Neural cell (in vitro differentiated cells): ENCODE measurements at regions not wholly inside any gene's neighbourhood (a gene's known extent, or its start where the extent isn't known, plus 50 kb on each side); places are given as distances from the start of the nearest gene placed in this dataset.
"Not testable (repeated sequence)": the region's sequence is repeated elsewhere in the genome, so short reads cannot be mapped to it uniquely, and the experiment has no call there.

ENCODE experiments used
- H2AFZ ChIP-seq: fragments of 200-600, 300-800 bp; sonication (generic), shearing (Covaris generic); 2 replicates; pipeline ENCODE4 v1.6.0; 2014; ENCODE audit warnings: low read depth, mild to moderate bottlenecking, antibody characterized with exemption, low read length, moderate library complexity
- H3F3A ChIP-seq: fragments of 200-600 bp; shearing (Covaris generic); 2 replicates; pipeline ENCODE4 v1.6.1; 2016; ENCODE audit warnings: mild to moderate bottlenecking, moderate library complexity, mixed read lengths, antibody characterized with exemption, low read length; ENCODE audit not compliant: insufficient read depth, poor library complexity, severe bottlenecking
- H3K27ac ChIP-seq: fragments of 200-600, 300-800 bp; sonication (generic), shearing (Covaris generic); 2 replicates; pipeline ENCODE4 v1.5.1; 2014; ENCODE audit warnings: mild to moderate bottlenecking, low read length, moderate library complexity
- H3K27me3 ChIP-seq: fragments of 300-800, 200-600 bp; sonication (generic), shearing (Covaris generic); 2 replicates; pipeline ENCODE4 v1.6.0; 2014; ENCODE audit warnings: mild to moderate bottlenecking, low read depth, low read length, moderate library complexity; ENCODE audit not compliant: insufficient read depth
- H3K36me3 ChIP-seq: fragments of 300-800, 200-600 bp; sonication (generic), shearing (Covaris generic); 2 replicates; pipeline ENCODE4 v1.5.1; 2014; ENCODE audit warnings: mild to moderate bottlenecking, antibody characterized with exemption, low read length, moderate library complexity; ENCODE audit not compliant: insufficient read depth
- H3K4me2 ChIP-seq: fragments of 300-800, 200-600 bp; sonication (generic), shearing (Covaris generic); 2 replicates; pipeline ENCODE4 v1.6.0; 2014; ENCODE audit warnings: mild to moderate bottlenecking, low read length
- H3K4me3 ChIP-seq: fragments of 300-800, 200-600 bp; sonication (generic), shearing (Covaris generic); 2 replicates; pipeline ENCODE4 v1.5.1; 2014; ENCODE audit warnings: mild to moderate bottlenecking, low read length, moderate library complexity
- H3K79me2 ChIP-seq: fragments of 200-600 bp; shearing (Covaris generic); replicated peaks from 2 replicates; pipeline ENCODE4 v1.6.0; 2014; ENCODE audit warnings: mild to moderate bottlenecking, low read length, moderate library complexity; ENCODE audit not compliant: insufficient read depth
- H3K9ac ChIP-seq: fragments of 300-800, 200-600 bp; sonication (generic), shearing (Covaris generic); 2 replicates; pipeline ENCODE4 v1.6.1; 2016; ENCODE audit warnings: mild to moderate bottlenecking, low read length, mixed read lengths
- H3K9me2 ChIP-seq: fragments of 200-600 bp; shearing (Covaris generic); 2 replicates; pipeline ENCODE4 v1.6.1; 2016; ENCODE audit warnings: mild to moderate bottlenecking, low read length, mixed read lengths; ENCODE audit not compliant: insufficient read depth
- H3K9me3 ChIP-seq: fragments of 200-600, 300-800 bp; sonication (generic), shearing (Covaris generic); 2 replicates; pipeline ENCODE4 v1.6.1; 2016; ENCODE audit warnings: mild to moderate bottlenecking, mixed run types, low read length, moderate library complexity, mixed read lengths
- H4K20me1 ChIP-seq: fragments of 200-600 bp; shearing (Covaris generic); 2 replicates; pipeline ENCODE4 v1.6.1; 2016; ENCODE audit warnings: mild to moderate bottlenecking, mixed run types; ENCODE audit not compliant: insufficient read depth
- CTCF ChIP-seq: fragments of 450-650 bp; IDR thresholded peaks from 2 replicates; pipeline ENCODE4 v1.5.1; 2014; ENCODE audit warnings: antibody characterized with exemption, mild to moderate bottlenecking, moderate library complexity; ENCODE audit not compliant: poor library complexity, severe bottlenecking
- EP300 ChIP-seq: fragments of 450-650 bp; conservative IDR thresholded peaks from 2 replicates; pipeline ENCODE4 v1.6.1; 2014; ENCODE audit warnings: antibody characterized with exemption, mild to moderate bottlenecking, moderate library complexity; ENCODE audit not compliant: poor library complexity, severe bottlenecking
- EZH2 ChIP-seq: fragments of 200-600, 300-800 bp; shearing (Covaris generic), sonication (generic); IDR thresholded peaks from 2 replicates; pipeline ENCODE4 v1.6.1; 2014; ENCODE audit warnings: antibody characterized with exemption, low read length, borderline replicate concordance, mild to moderate bottlenecking; ENCODE audit not compliant: insufficient read depth, poor library complexity, severe bottlenecking
- RAD21 ChIP-seq: fragments of 450-650 bp; conservative IDR thresholded peaks from 2 replicates; pipeline ENCODE4 v1.6.1; 2014; ENCODE audit warnings: antibody characterized with exemption, mild to moderate bottlenecking, moderate library complexity
- REST ChIP-seq: IDR thresholded peaks from 2 replicates; pipeline ENCODE4 v1.6.1; 2012; ENCODE audit warnings: borderline replicate concordance
- SMC3 ChIP-seq: fragments of 450-650 bp; conservative IDR thresholded peaks from 2 replicates; pipeline ENCODE4 v1.6.1; 2014; ENCODE audit warnings: antibody characterized with exemption, mild to moderate bottlenecking, moderate library complexity; ENCODE audit not compliant: poor library complexity
- TAF1 ChIP-seq: IDR thresholded peaks from 2 replicates; pipeline ENCODE4 v1.6.1; 2012; ENCODE audit warnings: low read depth

GRCh38 chr14:28830115-28830534 is 63.5 kb downstream of the FOXG1 start:
- no peak for TF ChIP-seq EP300
- no peak for TF ChIP-seq TAF1
- no peak for TF ChIP-seq EZH2
- TF ChIP-seq RAD21: no peak
- no peak for TF ChIP-seq CTCF
- no peak for TF ChIP-seq SMC3
- TF ChIP-seq REST: no peak
- no peak overlapping the region for H3K27ac ChIP-seq
- H4K20me1 ChIP-seq: no peaks in the 10 kb centered on the region
- H2AFZ ChIP-seq: no peak overlapping the region
- H3K9me2 ChIP-seq: no peaks in the 10 kb centered on the region
- no peaks in the 10 kb centered on the region for H3K36me3 ChIP-seq
- H3F3A ChIP-seq: no peaks in the 10 kb centered on the region
- H3K27me3 ChIP-seq: no peaks in the 10 kb centered on the region
- no peaks in the 10 kb centered on the region for H3K9me3 ChIP-seq
- H3K79me2 ChIP-seq: no peaks in the 10 kb centered on the region
- no peak overlapping the region for H3K9ac ChIP-seq
- no peak overlapping the region for H3K4me3 ChIP-seq
- H3K4me2 ChIP-seq: no peak overlapping the region

GRCh38 chr14:28831126-28831525 is 64.5 kb downstream of the FOXG1 start:
- Histone ChIP-seq H3K27ac (no peak overlapping the region), H3K9me3 (no peaks in the 10 kb centered on the region), H2AFZ (no peak overlapping the region), H3K79me2 (no peaks in the 10 kb centered on the region), H3F3A (no peaks in the 10 kb centered on the region), H4K20me1 (no peaks in the 10 kb centered on the region), H3K4me3 (no peak overlapping the region), H3K27me3 (no peaks in the 10 kb centered on the region), H3K9me2 (no peaks in the 10 kb centered on the region), H3K36me3 (no peaks in the 10 kb centered on the region), H3K4me2 (no peak overlapping the region), H3K9ac (no peak overlapping the region)
- TF ChIP-seq RAD21 (no peak), EZH2 (no peak)

GRCh38 chr14:28842569-28842968 is 76.0 kb downstream of the FOXG1 start:
- H3K27me3 ChIP-seq, H4K20me1 ChIP-seq, H3K79me2 ChIP-seq, H2AFZ ChIP-seq, H3K9ac ChIP-seq, H3F3A ChIP-seq, H3K4me2 ChIP-seq, H3K9me2 ChIP-seq, H3K27ac ChIP-seq, H3K9me3 ChIP-seq, H3K36me3 ChIP-seq, H3K4me3 ChIP-seq: not testable (repeated sequence)
